Lung (tissue), 11 donors: ENCODE measurements at regions not wholly inside any gene's neighbourhood (a gene's known extent, or its start where the extent isn't known, plus 50 kb on each side); places are given as distances from the start of the nearest gene placed in this dataset.

ENCODE experiments used
- ATAC-seq: fragments of 200-7000 bp; cut with Tn5 transposase; one replicate; pipeline ENCODE4 v1.9.1; 2020; ENCODE audit warnings: moderate number of reproducible peaks; ENCODE audit not compliant: insufficient read depth, low FRiP score
- DNase-seq, 3 donors: peaks; one replicate each; pipeline ENCODE4 v3.0.0-alpha.2; 2013 to 2017
- H3K27ac ChIP-seq, 2 donors: one replicate each; pipeline ENCODE4 v1.5.1; 2013; ENCODE audit warnings: mild to moderate bottlenecking in 2 of 2, moderate library complexity in 2 of 2, control low read depth in 1 of 2, inconsistent platforms in 1 of 2, low read depth in 1 of 2, low read length in 1 of 2
- H3K27me3 ChIP-seq, 3 donors: one replicate each; pipeline ENCODE4 v1.5.1; 2013; ENCODE audit warnings: low read length in 2 of 3; ENCODE audit not compliant: control insufficient read depth in 3 of 3, insufficient read depth in 3 of 3
- H3K36me3 ChIP-seq, 4 donors: one replicate each; pipeline ENCODE4 v1.5.1; 2013; ENCODE audit warnings: low read length in 4 of 4, mild to moderate bottlenecking in 1 of 4, moderate library complexity in 1 of 4; ENCODE audit not compliant: control insufficient read depth in 4 of 4, insufficient read depth in 4 of 4
- H3K4me1 ChIP-seq, 5 donors: one replicate each; pipeline ENCODE4 v1.5.1; 2013; ENCODE audit warnings: low read length in 5 of 5, mild to moderate bottlenecking in 2 of 5, moderate library complexity in 1 of 5; ENCODE audit not compliant: control insufficient read depth in 5 of 5, insufficient read depth in 5 of 5
- H3K4me3 ChIP-seq: one replicate; pipeline ENCODE4 v1.5.1; 2013; ENCODE audit warnings: mild to moderate bottlenecking, control low read depth, moderate library complexity
- H3K9ac ChIP-seq, 2 donors: one replicate each; pipeline ENCODE4 v1.5.1; 2013; ENCODE audit warnings: low read length in 2 of 2, control low read depth in 1 of 2; ENCODE audit not compliant: insufficient read depth in 1 of 2
- H3K9me3 ChIP-seq, 4 donors: one replicate each; pipeline ENCODE4 v1.5.1; 2013; ENCODE audit warnings: low read length in 3 of 4, mild to moderate bottlenecking in 1 of 4, moderate library complexity in 1 of 4; ENCODE audit not compliant: control insufficient read depth in 4 of 4, insufficient read depth in 3 of 4
- WGBS, 2 donors: extraction: QIAGEN DNeasy Blood & Tissue Kit; methylation state at CpG; one replicate each; pipeline ENCODE4 v1.1.7; 2013; 5-methylcytosine and 5-hydroxymethylcytosine counted together
- TF ChIP-seq, protein P1 (sequence below): IDR thresholded peaks from 2 replicates; pipeline ENCODE4 v1.5.1; 2012; ENCODE audit warnings: mild to moderate bottlenecking; ENCODE audit errors: control extremely low read depth, extremely low read depth
- donor health status: control.
- donor health status: control.
- donor health status: Bipolar disorder and iron deficiency.
- donor health status: healthy.
- donor health status: DM: yes; HTN: yes; CAD: no.

DNA sequence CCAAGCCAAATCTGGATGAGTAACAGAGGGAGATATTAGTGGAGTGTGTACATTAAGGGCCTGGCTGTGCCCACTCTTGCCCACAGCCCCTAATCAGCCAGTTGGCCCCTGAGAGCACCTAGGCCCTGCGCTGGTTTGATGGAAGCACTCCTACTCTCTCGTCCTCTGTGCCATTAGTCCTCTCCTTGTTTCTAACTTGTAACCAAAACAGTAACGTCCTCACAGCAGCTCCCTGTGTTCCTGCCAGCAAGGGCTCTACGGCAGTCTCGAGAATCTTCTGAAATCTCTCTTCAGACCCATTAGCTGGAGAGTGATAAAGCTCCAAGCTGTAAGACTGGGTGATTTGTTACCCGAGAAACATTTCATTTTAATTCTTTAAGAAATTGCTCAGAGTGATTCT is 76.1 kb downstream of the LRRC30 start:
- TF ChIP-seq, protein P1, sequence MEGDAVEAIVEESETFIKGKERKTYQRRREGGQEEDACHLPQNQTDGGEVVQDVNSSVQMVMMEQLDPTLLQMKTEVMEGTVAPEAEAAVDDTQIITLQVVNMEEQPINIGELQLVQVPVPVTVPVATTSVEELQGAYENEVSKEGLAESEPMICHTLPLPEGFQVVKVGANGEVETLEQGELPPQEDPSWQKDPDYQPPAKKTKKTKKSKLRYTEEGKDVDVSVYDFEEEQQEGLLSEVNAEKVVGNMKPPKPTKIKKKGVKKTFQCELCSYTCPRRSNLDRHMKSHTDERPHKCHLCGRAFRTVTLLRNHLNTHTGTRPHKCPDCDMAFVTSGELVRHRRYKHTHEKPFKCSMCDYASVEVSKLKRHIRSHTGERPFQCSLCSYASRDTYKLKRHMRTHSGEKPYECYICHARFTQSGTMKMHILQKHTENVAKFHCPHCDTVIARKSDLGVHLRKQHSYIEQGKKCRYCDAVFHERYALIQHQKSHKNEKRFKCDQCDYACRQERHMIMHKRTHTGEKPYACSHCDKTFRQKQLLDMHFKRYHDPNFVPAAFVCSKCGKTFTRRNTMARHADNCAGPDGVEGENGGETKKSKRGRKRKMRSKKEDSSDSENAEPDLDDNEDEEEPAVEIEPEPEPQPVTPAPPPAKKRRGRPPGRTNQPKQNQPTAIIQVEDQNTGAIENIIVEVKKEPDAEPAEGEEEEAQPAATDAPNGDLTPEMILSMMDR, result no peak
- 73 to 88% methylated on average over 6 of the region's 6 CpGs for WGBS, 2 donors
- no peak overlapping the region for H3K4me3 ChIP-seq
- H3K9ac ChIP-seq, result no peak overlapping the region
- no peaks in the 10 kb centered on the region for H3K27me3 ChIP-seq
- no peak overlapping the region for H3K27ac ChIP-seq
- DNase-seq, result no peak
- no peak for ATAC-seq
- H3K4me1 ChIP-seq, result no peaks in the 10 kb centered on the region
- peaks cover 0 to 2% (median 0%) of the 10 kb centered on the region in 4 donors for H3K9me3 ChIP-seq
- no peaks in the 10 kb centered on the region for H3K36me3 ChIP-seq

DNA sequence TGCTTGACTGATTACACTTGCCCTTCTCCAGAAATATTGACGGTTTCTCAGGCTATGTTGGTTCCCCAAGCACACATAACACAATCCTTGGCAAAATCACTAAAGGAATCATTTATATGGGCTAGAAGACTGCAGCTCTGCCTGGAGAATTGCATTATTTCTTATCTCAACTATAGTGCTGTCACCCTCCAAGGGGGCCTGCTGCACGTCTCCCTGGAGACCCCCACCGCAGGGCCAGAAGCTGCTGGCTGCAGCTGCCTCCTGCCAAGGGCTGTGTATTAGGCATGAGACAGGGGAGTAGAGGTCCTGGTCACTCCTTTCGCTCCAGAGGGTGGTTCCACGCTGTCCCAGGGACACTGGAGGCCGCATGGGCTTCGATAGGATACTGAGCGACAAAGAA is 76.6 kb downstream of the LRRC30 start:
- no peak for DNase-seq
- Histone ChIP-seq H3K4me1 (no peaks in the 10 kb centered on the region), H3K9me3 (peaks cover 0 to 2% (median 0%) of the 10 kb centered on the region in 4 donors), H3K4me3 (no peak overlapping the region), H3K27ac (no peak overlapping the region), H3K36me3 (no peaks in the 10 kb centered on the region), H3K27me3 (no peaks in the 10 kb centered on the region), H3K9ac (no peak overlapping the region)
- 89 to 91% methylated on average over 8 of the region's 8 CpGs for WGBS, 2 donors
- TF ChIP-seq, protein P1, result no peak
- no peak for ATAC-seq

DNA sequence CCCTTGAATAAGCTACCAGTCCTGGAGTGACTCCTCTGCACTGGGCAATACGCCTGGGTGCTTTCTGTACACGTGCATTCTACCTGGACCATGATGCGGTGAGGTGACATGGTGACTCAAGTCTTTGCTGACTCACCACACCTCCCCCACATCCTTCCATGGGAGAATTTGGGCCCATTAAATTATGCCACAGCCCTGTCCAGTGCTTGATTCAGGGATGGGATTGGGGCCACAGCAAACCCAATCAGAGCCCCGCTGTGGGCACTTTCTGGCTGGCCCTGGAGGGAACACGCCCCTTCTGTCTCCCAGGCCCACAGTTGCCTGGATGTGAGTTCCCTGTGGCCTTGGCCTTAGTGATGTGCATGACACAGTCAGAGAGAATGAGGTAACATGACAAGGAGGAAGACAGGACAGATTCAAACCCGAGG is 86.9 kb downstream of the LRRC30 start:
- no peak overlapping the region for H3K9ac ChIP-seq
- no peak overlapping the region for H3K4me3 ChIP-seq
- no peaks in the 10 kb centered on the region for H3K36me3 ChIP-seq
- no peaks in the 10 kb centered on the region for H3K4me1 ChIP-seq
- H3K9me3 ChIP-seq, result no peaks in the 10 kb centered on the region
- ATAC-seq (no peak), DNase-seq (no peak)
- no peaks in the 10 kb centered on the region for H3K27me3 ChIP-seq
- no peak overlapping the region for H3K27ac ChIP-seq
- WGBS, 2 donors, result 92% methylated on average over 6 of the region's 6 CpGs
- TF ChIP-seq, protein P1, result no peak

DNA sequence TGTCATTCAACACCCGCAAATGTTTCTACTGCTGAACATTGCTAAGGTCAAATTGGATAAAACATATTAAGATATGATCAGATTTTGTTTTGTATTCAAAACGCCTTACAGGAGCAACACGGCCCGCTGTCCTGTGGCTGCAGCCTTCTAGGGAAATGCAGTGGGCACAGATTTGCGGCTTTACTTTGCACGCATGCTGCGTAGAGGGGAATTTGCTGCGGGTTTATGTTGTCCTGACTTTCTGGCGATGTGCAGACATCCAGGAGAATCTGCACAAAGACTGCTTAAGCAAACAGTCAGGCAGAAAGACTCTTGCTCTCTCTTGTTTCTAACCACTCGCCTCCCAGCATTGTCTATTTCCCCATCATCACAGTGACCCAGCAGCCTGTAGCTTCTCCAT is 88.3 kb downstream of the LRRC30 start:
- Histone ChIP-seq H3K4me1 (peaks cover 0 to 1% (median 0%) of the 10 kb centered on the region in 5 donors), H3K36me3 (no peaks in the 10 kb centered on the region), H3K4me3 (no peak overlapping the region), H3K9me3 (no peaks in the 10 kb centered on the region), H3K27me3 (no peaks in the 10 kb centered on the region), H3K27ac (no peak overlapping the region), H3K9ac (no peak overlapping the region)
- 91 to 93% methylated on average over 10 of the region's 10 CpGs for WGBS, 2 donors
- TF ChIP-seq, protein P1, result no peak
- DNase-seq, result no peak
- no peak for ATAC-seq
